ENCODE measurements at regions not wholly inside any gene's neighbourhood (a gene's known extent, or its start where the extent isn't known, plus 50 kb on each side); places are given as distances from the start of the nearest gene placed in this dataset.

GRCh38 chr6:120147071-120147871 lies 797.7 kb upstream of the MAN1A1 start:
- TF ChIP-seq CTCF (IDR thresholded peaks at IDR 0.05; ENCODE audit: control insufficient read depth, extremely low read depth, insufficient read depth) = no peak
- H3K4me3 ChIP-seq (ENCODE audit: low read depth, low read length) = no peak overlapping the region
- DNase-seq (ENCODE audit: low read depth) = no peak

- H3K4me3 ChIP-seq (ENCODE audit: low read depth, low read length) = no peak overlapping the region
- no peak for DNase-seq (ENCODE audit: low read depth)
- no peak for TF ChIP-seq CTCF (IDR thresholded peaks at IDR 0.05; ENCODE audit: control insufficient read depth, extremely low read depth, insufficient read depth)
These were observed 792.0 kb upstream of the MAN1A1 start for GRCh38 chr6:120141601-120142000.

GRCh38 chr6:120137492-120137891 lies 787.9 kb upstream of the MAN1A1 start:
- no peak for DNase-seq (ENCODE audit: low read depth)

GRCh38 chr6:120129228-120129627 lies 779.7 kb upstream of the MAN1A1 start:
- no peak overlapping the region for H3K4me3 ChIP-seq (ENCODE audit: low read depth, low read length)
- TF ChIP-seq CTCF (IDR thresholded peaks at IDR 0.05; ENCODE audit: control insufficient read depth, extremely low read depth, insufficient read depth) = no peak
- no peak for DNase-seq (ENCODE audit: low read depth)

More at GRCh38 chr6:120137492-120137891, 787.9 kb upstream of the MAN1A1 start:
- TF ChIP-seq CTCF (IDR thresholded peaks at IDR 0.05; ENCODE audit: control insufficient read depth, extremely low read depth, insufficient read depth) = no peak
- no peak overlapping the region for H3K4me3 ChIP-seq (ENCODE audit: low read depth, low read length)

GRCh38 chr6:120122401-120122800 lies 772.8 kb upstream of the MAN1A1 start:
- H3K4me3 ChIP-seq (ENCODE audit: low read depth, low read length) = no peak overlapping the region
- DNase-seq (ENCODE audit: low read depth) = no peak
- TF ChIP-seq CTCF (IDR thresholded peaks at IDR 0.05; ENCODE audit: control insufficient read depth, extremely low read depth, insufficient read depth) = no peak

GRCh38 chr6:120116343-120116742 lies 766.8 kb upstream of the MAN1A1 start:
- no peak overlapping the region for H3K4me3 ChIP-seq (ENCODE audit: low read depth, low read length)
- no peak for DNase-seq (ENCODE audit: low read depth)
- no peak for TF ChIP-seq CTCF (IDR thresholded peaks at IDR 0.05; ENCODE audit: control insufficient read depth, extremely low read depth, insufficient read depth)

GRCh38 chr6:120112980-120113379 lies 763.4 kb upstream of the MAN1A1 start:
- no peak for TF ChIP-seq CTCF (IDR thresholded peaks at IDR 0.05; ENCODE audit: control insufficient read depth, extremely low read depth, insufficient read depth)
- H3K4me3 ChIP-seq (ENCODE audit: low read depth, low read length) = no peak overlapping the region
- no peak for DNase-seq (ENCODE audit: low read depth)

Measured in LNCaP clone FGC (cell line).